Mesothelial cell of epicardium (in vitro differentiated cells): ENCODE measurements at regions not wholly inside any gene's neighbourhood (a gene's known extent, or its start where the extent isn't known, plus 50 kb on each side); places are given as distances from the start of the nearest gene placed in this dataset.

Experiments used
- DNase-seq, 2 experiments: peaks; one replicate each; pipeline ENCODE4 v3.0.0; 2021; ENCODE audit warnings: low spot score in 2 of 2; ENCODE audit not compliant: unreplicated experiment in 2 of 2
- H3K27ac Mint-ChIP-seq: 2 replicates; pipeline ENCODE4 v1.8.0; 2021; ENCODE audit warnings: mixed read lengths
- H3K27me3 Mint-ChIP-seq: 2 replicates; pipeline ENCODE4 v1.8.0; 2021; ENCODE audit warnings: low read depth, mixed read lengths
- H3K36me3 Mint-ChIP-seq: 2 replicates; pipeline ENCODE4 v1.8.0; 2021; ENCODE audit warnings: mixed read lengths
- H3K4me1 Mint-ChIP-seq: 2 replicates; pipeline ENCODE4 v1.8.0; 2021; ENCODE audit warnings: mixed read lengths
- H3K4me3 Mint-ChIP-seq: 2 replicates; pipeline ENCODE4 v1.8.0; 2021; ENCODE audit warnings: mild to moderate bottlenecking, moderate library complexity, mixed read lengths
- H3K9me3 Mint-ChIP-seq: 2 replicates; pipeline ENCODE4 v1.8.0; 2021; ENCODE audit warnings: mixed read lengths
- CTCF ChIP-seq: fragments of 200-600 bp; sonication (generic); IDR thresholded peaks from one replicate; pipeline ENCODE4 v1.5.0; 2021; ENCODE audit warnings: antibody characterized with exemption; ENCODE audit not compliant: unreplicated experiment

GRCh38 chr10:33114451-33114952, 156.5 kb upstream of the ITGB1 start:
- peaks cover 32% of the 10 kb centered on the region for H3K4me1 Mint-ChIP-seq
- no peak overlapping the region for H3K27ac Mint-ChIP-seq
- no peak overlapping the region for H3K4me3 Mint-ChIP-seq
- H3K9me3 Mint-ChIP-seq, result no peaks in the 10 kb centered on the region
- no peak for TF ChIP-seq CTCF
- DNase-seq, result no peak
- no peaks in the 10 kb centered on the region for H3K36me3 Mint-ChIP-seq
- no peaks in the 10 kb centered on the region for H3K27me3 Mint-ChIP-seq

GRCh38 chr10:33113466-33113865, 155.4 kb upstream of the ITGB1 start:
- H3K9me3 Mint-ChIP-seq, result no peaks in the 10 kb centered on the region
- no peaks in the 10 kb centered on the region for H3K36me3 Mint-ChIP-seq
- no peak for DNase-seq
- peaks cover 32% of the 10 kb centered on the region for H3K4me1 Mint-ChIP-seq
- H3K4me3 Mint-ChIP-seq, result no peak overlapping the region
- no peak for TF ChIP-seq CTCF
- H3K27me3 Mint-ChIP-seq, result no peaks in the 10 kb centered on the region
- no peak overlapping the region for H3K27ac Mint-ChIP-seq

GRCh38 chr10:33112831-33113455, 154.9 kb upstream of the ITGB1 start:
- Mint-ChIP-seq H3K4me1 (peaks cover 32% of the 10 kb centered on the region), H3K27ac (no peak overlapping the region), H3K36me3 (no peaks in the 10 kb centered on the region), H3K9me3 (no peaks in the 10 kb centered on the region), H3K4me3 (no peak overlapping the region), H3K27me3 (no peaks in the 10 kb centered on the region)
- no peak for TF ChIP-seq CTCF
- DNase-seq, result no peak

GRCh38 chr10:33111488-33112051, 153.5 kb upstream of the ITGB1 start:
- Mint-ChIP-seq H3K9me3 (no peaks in the 10 kb centered on the region), H3K27me3 (no peaks in the 10 kb centered on the region), H3K27ac (no peak overlapping the region), H3K36me3 (no peaks in the 10 kb centered on the region), H3K4me1 (peaks cover 32% of the 10 kb centered on the region), H3K4me3 (no peak overlapping the region)
- DNase-seq, result no peak
- TF ChIP-seq CTCF, result no peak

- Mint-ChIP-seq H3K4me3 (no peak overlapping the region), H3K4me1 (peaks cover 26% of the 10 kb centered on the region), H3K9me3 (no peaks in the 10 kb centered on the region), H3K36me3 (no peaks in the 10 kb centered on the region), H3K27ac (no peak overlapping the region), H3K27me3 (no peaks in the 10 kb centered on the region)
- TF ChIP-seq CTCF, result no peak
- DNase-seq, result no peak
These were observed 151.9 kb upstream of the ITGB1 start for GRCh38 chr10:33109788-33110469.
